ENCODE measurements at regions not wholly inside any gene's neighbourhood (a gene's known extent, or its start where the extent isn't known, plus 50 kb on each side); places are given as distances from the start of the nearest gene placed in this dataset.

GRCh38 chr6:43875849-43876572 is 106.0 kb downstream of the VEGFA start:
- no peak overlapping the region for H3K9ac ChIP-seq (ENCODE audit: low read length)
- TF ChIP-seq, protein P1, sequence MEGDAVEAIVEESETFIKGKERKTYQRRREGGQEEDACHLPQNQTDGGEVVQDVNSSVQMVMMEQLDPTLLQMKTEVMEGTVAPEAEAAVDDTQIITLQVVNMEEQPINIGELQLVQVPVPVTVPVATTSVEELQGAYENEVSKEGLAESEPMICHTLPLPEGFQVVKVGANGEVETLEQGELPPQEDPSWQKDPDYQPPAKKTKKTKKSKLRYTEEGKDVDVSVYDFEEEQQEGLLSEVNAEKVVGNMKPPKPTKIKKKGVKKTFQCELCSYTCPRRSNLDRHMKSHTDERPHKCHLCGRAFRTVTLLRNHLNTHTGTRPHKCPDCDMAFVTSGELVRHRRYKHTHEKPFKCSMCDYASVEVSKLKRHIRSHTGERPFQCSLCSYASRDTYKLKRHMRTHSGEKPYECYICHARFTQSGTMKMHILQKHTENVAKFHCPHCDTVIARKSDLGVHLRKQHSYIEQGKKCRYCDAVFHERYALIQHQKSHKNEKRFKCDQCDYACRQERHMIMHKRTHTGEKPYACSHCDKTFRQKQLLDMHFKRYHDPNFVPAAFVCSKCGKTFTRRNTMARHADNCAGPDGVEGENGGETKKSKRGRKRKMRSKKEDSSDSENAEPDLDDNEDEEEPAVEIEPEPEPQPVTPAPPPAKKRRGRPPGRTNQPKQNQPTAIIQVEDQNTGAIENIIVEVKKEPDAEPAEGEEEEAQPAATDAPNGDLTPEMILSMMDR (conservative IDR thresholded peaks at IDR 0.05; ENCODE audit: low read depth, low read length), result no peak
- TF ChIP-seq EZH2 (IDR thresholded peaks at IDR 0.05; ENCODE audit: low read length, unreplicated experiment) (no peak), EZH2phosphoT487 (IDR thresholded peaks at IDR 0.05; ENCODE audit: borderline replicate concordance, low read length) (no peak)
- no peak overlapping the region for H2AFZ ChIP-seq (ENCODE audit: low read length)
- H3K79me2 ChIP-seq (ENCODE audit: low read length), result no peaks in the 10 kb centered on the region
- no TSS peak for BruUV-seq (replicated peaks)
- no peaks in the 10 kb centered on the region for H3K9me2 ChIP-seq (replicated peaks; ENCODE audit: low read length)
- CTCF ChIA-PET, result no interaction called here
- H3K4me3 ChIP-seq (ENCODE audit: low read length), result no peak overlapping the region
- POLR2A ChIA-PET (ENCODE audit: unreplicated experiment), result no interaction called here
- DNase-seq (no peak), ATAC-seq (no peak)
- intact Hi-C loops (cut with micrococcal nuclease), result no loop called here
- H3K27me3 ChIP-seq (ENCODE audit: low read length), result no peaks in the 10 kb centered on the region
- no peaks in the 10 kb centered on the region for H4K20me1 ChIP-seq (ENCODE audit: low read length)
- no peak overlapping the region for H3K4me2 ChIP-seq (ENCODE audit: low read length)
- H3K36me3 ChIP-seq (ENCODE audit: low read depth, low read length), result no peaks in the 10 kb centered on the region
- no peak overlapping the region for H3K27ac ChIP-seq (ENCODE audit: low read length)
- no peaks in the 10 kb centered on the region for H3F3A ChIP-seq (ENCODE audit: low read length, unreplicated experiment)
- H3K4me1 ChIP-seq (ENCODE audit: insufficient read depth, low read length), result peaks cover 13% of the 10 kb centered on the region
- H3K9me3 ChIP-seq (ENCODE audit: low read length), result no peaks in the 10 kb centered on the region

- H3K4me2 ChIP-seq (ENCODE audit: low read length), result 0 out of 2 replicates have a peak overlapping the region, but pooled peaks have one; percentile 8
- no peaks in the 10 kb centered on the region for H3K36me3 ChIP-seq (ENCODE audit: low read depth, low read length)
- intact Hi-C loops (cut with micrococcal nuclease), result no loop called here
- ATAC-seq (no peak), DNase-seq (no peak)
- no peak overlapping the region for H2AFZ ChIP-seq (ENCODE audit: low read length)
- H3K9ac ChIP-seq (ENCODE audit: low read length), result no peak overlapping the region
- H4K20me1 ChIP-seq (ENCODE audit: low read length), result no peaks in the 10 kb centered on the region
- no peaks in the 10 kb centered on the region for H3K9me3 ChIP-seq (ENCODE audit: low read length)
- POLR2A ChIA-PET (ENCODE audit: unreplicated experiment), result interaction anchor here (0.5 kb wide), 1 partner anchor 42 kb away, joined by 3 read pairs; no protein-coding TSS in a partner anchor
- H3K27ac ChIP-seq (ENCODE audit: low read length), result no peak overlapping the region
- no peak for TF ChIP-seq EZH2phosphoT487 (IDR thresholded peaks at IDR 0.05; ENCODE audit: borderline replicate concordance, low read length)
- TF ChIP-seq, protein P1 (conservative IDR thresholded peaks at IDR 0.05; ENCODE audit: low read depth, low read length), result no peak
- no peak for TF ChIP-seq EZH2 (IDR thresholded peaks at IDR 0.05; ENCODE audit: low read length, unreplicated experiment)
- CTCF ChIA-PET, result no interaction called here
- peaks cover 13% of the 10 kb centered on the region for H3K4me1 ChIP-seq (ENCODE audit: insufficient read depth, low read length)
- no peak overlapping the region for H3K4me3 ChIP-seq (ENCODE audit: low read length)
- H3F3A ChIP-seq (ENCODE audit: low read length, unreplicated experiment), result no peaks in the 10 kb centered on the region
- no peaks in the 10 kb centered on the region for H3K9me2 ChIP-seq (replicated peaks; ENCODE audit: low read length)
- BruUV-seq (replicated peaks), result no TSS peak
- H3K27me3 ChIP-seq (ENCODE audit: low read length), result no peaks in the 10 kb centered on the region
- H3K79me2 ChIP-seq (ENCODE audit: low read length), result no peaks in the 10 kb centered on the region
Measured at GRCh38 chr6:43874814-43875590, 105.0 kb downstream of the VEGFA start.
